H1 (cell line): ENCODE measurements at regions not wholly inside any gene's neighbourhood (a gene's known extent, or its start where the extent isn't known, plus 50 kb on each side); places are given as distances from the start of the nearest gene placed in this dataset.

Experiments
- CEBPB ChIP-seq: IDR thresholded peaks from 2 replicates; pipeline ENCODE4 v1.6.1; 2012; ENCODE audit warnings: low read depth, low read length
- KDM1A ChIP-seq: fragments of 200-600, 300-600 bp; sonication (generic); IDR thresholded peaks from 2 replicates; pipeline ENCODE4 v1.7.1; 2016; ENCODE audit warnings: mild to moderate bottlenecking, low read length, borderline replicate concordance
- PHF8 ChIP-seq: fragments of 200-600 bp; sonication (generic); conservative IDR thresholded peaks from 2 replicates; pipeline ENCODE4 v1.7.1; 2012; ENCODE audit warnings: low read depth, mild to moderate bottlenecking, inconsistent platforms, low read length, moderate library complexity
- POLR2AphosphoS5 ChIP-seq: IDR thresholded peaks from 2 replicates; pipeline ENCODE4 v1.6.1; 2011; ENCODE audit warnings: low read depth, low read length
- SAP30 ChIP-seq: fragments of 300-600 bp; sonication (generic); IDR thresholded peaks from 2 replicates; pipeline ENCODE4 v1.7.1; 2012; ENCODE audit warnings: low read length, moderate library complexity, mild to moderate bottlenecking, inconsistent platforms; ENCODE audit not compliant: insufficient read depth, insufficient replicate concordance
- SIRT6 ChIP-seq: IDR thresholded peaks from one replicate; pipeline ENCODE4 v1.7.1; 2012; ENCODE audit warnings: low read length, inconsistent platforms
- TAF7 ChIP-seq: optimal IDR thresholded peaks from 2 replicates; pipeline ENCODE3; 2011; ENCODE audit warnings: low read depth, mild to moderate bottlenecking, inconsistent platforms, low read length, moderate library complexity, borderline replicate concordance
- TEAD4 ChIP-seq: IDR thresholded peaks from 2 replicates; pipeline ENCODE4 v1.6.1; 2012; ENCODE audit warnings: low read depth, low read length, inconsistent platforms, mixed read lengths
- TF ChIP-seq, protein P1 (sequence below): fragments of 300-600 bp; sonication (generic); IDR thresholded peaks from 2 replicates; pipeline ENCODE4 v1.7.1; 2012; ENCODE audit warnings: low read length, moderate library complexity, mild to moderate bottlenecking, inconsistent platforms; ENCODE audit not compliant: insufficient replicate concordance
- TF ChIP-seq, protein P2 (sequence below): IDR thresholded peaks from 2 replicates; pipeline ENCODE4 v1.6.1; 2011; ENCODE audit warnings: low read length, improper control_type of control experiment

DNA sequence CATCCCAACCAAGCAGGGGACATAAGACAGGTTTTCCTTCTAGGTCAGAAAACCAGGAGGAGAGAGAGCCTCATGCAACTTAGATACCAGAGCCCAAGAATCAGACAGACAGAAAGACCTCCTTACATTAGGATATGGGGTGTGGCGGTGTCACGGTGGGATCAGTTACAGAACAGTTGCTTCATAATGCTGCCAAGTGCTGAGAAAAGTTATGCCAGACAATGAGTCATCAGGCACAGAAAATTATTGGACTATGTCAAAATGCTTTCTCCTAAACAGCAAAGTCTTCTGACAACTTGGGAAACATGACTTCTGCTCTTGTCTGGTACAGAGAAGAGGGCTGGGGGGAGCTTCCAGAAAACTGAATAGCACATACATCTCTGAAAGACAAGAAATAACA lies 1120.2 kb upstream of the TMPRSS15 start (continued):
- TF ChIP-seq, protein P1, sequence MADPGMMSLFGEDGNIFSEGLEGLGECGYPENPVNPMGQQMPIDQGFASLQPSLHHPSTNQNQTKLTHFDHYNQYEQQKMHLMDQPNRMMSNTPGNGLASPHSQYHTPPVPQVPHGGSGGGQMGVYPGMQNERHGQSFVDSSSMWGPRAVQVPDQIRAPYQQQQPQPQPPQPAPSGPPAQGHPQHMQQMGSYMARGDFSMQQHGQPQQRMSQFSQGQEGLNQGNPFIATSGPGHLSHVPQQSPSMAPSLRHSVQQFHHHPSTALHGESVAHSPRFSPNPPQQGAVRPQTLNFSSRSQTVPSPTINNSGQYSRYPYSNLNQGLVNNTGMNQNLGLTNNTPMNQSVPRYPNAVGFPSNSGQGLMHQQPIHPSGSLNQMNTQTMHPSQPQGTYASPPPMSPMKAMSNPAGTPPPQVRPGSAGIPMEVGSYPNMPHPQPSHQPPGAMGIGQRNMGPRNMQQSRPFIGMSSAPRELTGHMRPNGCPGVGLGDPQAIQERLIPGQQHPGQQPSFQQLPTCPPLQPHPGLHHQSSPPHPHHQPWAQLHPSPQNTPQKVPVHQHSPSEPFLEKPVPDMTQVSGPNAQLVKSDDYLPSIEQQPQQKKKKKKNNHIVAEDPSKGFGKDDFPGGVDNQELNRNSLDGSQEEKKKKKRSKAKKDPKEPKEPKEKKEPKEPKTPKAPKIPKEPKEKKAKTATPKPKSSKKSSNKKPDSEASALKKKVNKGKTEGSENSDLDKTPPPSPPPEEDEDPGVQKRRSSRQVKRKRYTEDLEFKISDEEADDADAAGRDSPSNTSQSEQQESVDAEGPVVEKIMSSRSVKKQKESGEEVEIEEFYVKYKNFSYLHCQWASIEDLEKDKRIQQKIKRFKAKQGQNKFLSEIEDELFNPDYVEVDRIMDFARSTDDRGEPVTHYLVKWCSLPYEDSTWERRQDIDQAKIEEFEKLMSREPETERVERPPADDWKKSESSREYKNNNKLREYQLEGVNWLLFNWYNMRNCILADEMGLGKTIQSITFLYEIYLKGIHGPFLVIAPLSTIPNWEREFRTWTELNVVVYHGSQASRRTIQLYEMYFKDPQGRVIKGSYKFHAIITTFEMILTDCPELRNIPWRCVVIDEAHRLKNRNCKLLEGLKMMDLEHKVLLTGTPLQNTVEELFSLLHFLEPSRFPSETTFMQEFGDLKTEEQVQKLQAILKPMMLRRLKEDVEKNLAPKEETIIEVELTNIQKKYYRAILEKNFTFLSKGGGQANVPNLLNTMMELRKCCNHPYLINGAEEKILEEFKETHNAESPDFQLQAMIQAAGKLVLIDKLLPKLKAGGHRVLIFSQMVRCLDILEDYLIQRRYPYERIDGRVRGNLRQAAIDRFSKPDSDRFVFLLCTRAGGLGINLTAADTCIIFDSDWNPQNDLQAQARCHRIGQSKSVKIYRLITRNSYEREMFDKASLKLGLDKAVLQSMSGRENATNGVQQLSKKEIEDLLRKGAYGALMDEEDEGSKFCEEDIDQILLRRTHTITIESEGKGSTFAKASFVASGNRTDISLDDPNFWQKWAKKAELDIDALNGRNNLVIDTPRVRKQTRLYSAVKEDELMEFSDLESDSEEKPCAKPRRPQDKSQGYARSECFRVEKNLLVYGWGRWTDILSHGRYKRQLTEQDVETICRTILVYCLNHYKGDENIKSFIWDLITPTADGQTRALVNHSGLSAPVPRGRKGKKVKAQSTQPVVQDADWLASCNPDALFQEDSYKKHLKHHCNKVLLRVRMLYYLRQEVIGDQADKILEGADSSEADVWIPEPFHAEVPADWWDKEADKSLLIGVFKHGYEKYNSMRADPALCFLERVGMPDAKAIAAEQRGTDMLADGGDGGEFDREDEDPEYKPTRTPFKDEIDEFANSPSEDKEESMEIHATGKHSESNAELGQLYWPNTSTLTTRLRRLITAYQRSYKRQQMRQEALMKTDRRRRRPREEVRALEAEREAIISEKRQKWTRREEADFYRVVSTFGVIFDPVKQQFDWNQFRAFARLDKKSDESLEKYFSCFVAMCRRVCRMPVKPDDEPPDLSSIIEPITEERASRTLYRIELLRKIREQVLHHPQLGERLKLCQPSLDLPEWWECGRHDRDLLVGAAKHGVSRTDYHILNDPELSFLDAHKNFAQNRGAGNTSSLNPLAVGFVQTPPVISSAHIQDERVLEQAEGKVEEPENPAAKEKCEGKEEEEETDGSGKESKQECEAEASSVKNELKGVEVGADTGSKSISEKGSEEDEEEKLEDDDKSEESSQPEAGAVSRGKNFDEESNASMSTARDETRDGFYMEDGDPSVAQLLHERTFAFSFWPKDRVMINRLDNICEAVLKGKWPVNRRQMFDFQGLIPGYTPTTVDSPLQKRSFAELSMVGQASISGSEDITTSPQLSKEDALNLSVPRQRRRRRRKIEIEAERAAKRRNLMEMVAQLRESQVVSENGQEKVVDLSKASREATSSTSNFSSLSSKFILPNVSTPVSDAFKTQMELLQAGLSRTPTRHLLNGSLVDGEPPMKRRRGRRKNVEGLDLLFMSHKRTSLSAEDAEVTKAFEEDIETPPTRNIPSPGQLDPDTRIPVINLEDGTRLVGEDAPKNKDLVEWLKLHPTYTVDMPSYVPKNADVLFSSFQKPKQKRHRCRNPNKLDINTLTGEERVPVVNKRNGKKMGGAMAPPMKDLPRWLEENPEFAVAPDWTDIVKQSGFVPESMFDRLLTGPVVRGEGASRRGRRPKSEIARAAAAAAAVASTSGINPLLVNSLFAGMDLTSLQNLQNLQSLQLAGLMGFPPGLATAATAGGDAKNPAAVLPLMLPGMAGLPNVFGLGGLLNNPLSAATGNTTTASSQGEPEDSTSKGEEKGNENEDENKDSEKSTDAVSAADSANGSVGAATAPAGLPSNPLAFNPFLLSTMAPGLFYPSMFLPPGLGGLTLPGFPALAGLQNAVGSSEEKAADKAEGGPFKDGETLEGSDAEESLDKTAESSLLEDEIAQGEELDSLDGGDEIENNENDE: no peak
- TF ChIP-seq PHF8: no peak
- no peak for TF ChIP-seq KDM1A
- no peak for TF ChIP-seq TAF7
- TF ChIP-seq SIRT6: no peak
- TF ChIP-seq TEAD4: no peak
- TF ChIP-seq CEBPB: no peak
- no peak for TF ChIP-seq SAP30
- TF ChIP-seq, protein P2, sequence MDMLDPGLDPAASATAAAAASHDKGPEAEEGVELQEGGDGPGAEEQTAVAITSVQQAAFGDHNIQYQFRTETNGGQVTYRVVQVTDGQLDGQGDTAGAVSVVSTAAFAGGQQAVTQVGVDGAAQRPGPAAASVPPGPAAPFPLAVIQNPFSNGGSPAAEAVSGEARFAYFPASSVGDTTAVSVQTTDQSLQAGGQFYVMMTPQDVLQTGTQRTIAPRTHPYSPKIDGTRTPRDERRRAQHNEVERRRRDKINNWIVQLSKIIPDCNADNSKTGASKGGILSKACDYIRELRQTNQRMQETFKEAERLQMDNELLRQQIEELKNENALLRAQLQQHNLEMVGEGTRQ: no peak
- TF ChIP-seq POLR2AphosphoS5: no peak
